SK-N-SH treated with all-trans-retinoic acid at 6 μM for 48 hours (cell line): ENCODE measurements at regions not wholly inside any gene's neighbourhood (a gene's known extent, or its start where the extent isn't known, plus 50 kb on each side); places are given as distances from the start of the nearest gene placed in this dataset.

Source experiments
- ARNTL ChIP-seq: fragments of 450-650 bp; formaldehyde crosslinking; IDR thresholded peaks from 2 replicates; pipeline ENCODE4 v1.5.0; 2020; ENCODE audit warnings: low read depth, mild to moderate bottlenecking, moderate library complexity, borderline replicate concordance
- GLIS3 ChIP-seq: fragments of 250-450 bp; sonication (Bioruptor Pico); IDR thresholded peaks from 2 replicates; pipeline ENCODE4 v1.5.0; 2020; ENCODE audit warnings: mild to moderate bottlenecking, moderate library complexity
- ISL1 ChIP-seq: fragments of 250-450 bp; sonication (Bioruptor Pico); IDR thresholded peaks from 2 replicates; pipeline ENCODE4 v2.1.2; 2022; ENCODE audit warnings: mild to moderate bottlenecking, moderate library complexity
- RARB ChIP-seq: fragments of 250-450 bp; sonication (Bioruptor Pico); IDR thresholded peaks from 2 replicates; pipeline ENCODE4 v1.8.0; 2021; ENCODE audit warnings: mild to moderate bottlenecking, moderate library complexity
- TCF4 ChIP-seq: fragments of 250-450 bp; sonication (Bioruptor Pico); IDR thresholded peaks from 2 replicates; pipeline ENCODE4 v1.8.0; 2021; ENCODE audit warnings: mild to moderate bottlenecking, moderate library complexity, borderline replicate concordance
- ZC3H10 ChIP-seq: fragments of 250-450 bp; sonication (Bioruptor Pico); IDR thresholded peaks from 2 replicates; pipeline ENCODE4 v1.5.1; 2021; ENCODE audit warnings: mild to moderate bottlenecking, moderate library complexity
- ZFP3 ChIP-seq: fragments of 250-450 bp; sonication (Bioruptor Pico); IDR thresholded peaks from 2 replicates; pipeline ENCODE4 v1.5.0; 2020; ENCODE audit warnings: mild to moderate bottlenecking, moderate library complexity
- ZFP30 ChIP-seq: fragments of 450-650 bp; formaldehyde crosslinking; IDR thresholded peaks from 2 replicates; pipeline ENCODE4 v1.5.0; 2022; ENCODE audit warnings: mild to moderate bottlenecking, moderate library complexity
- ZNF565 ChIP-seq: fragments of 450-650 bp; formaldehyde crosslinking; conservative IDR thresholded peaks from 2 replicates; pipeline ENCODE4 v1.5.0; 2020; ENCODE audit warnings: low read depth, mild to moderate bottlenecking, moderate library complexity
- ZNF70 ChIP-seq: fragments of 450-650 bp; formaldehyde crosslinking; IDR thresholded peaks from 2 replicates; pipeline ENCODE4 v1.5.0; 2020; ENCODE audit warnings: mild to moderate bottlenecking, moderate library complexity
- TF ChIP-seq, protein P1 (sequence below): fragments of 250-450 bp; sonication (Bioruptor Pico); IDR thresholded peaks from 2 replicates; pipeline ENCODE4 v1.8.0; 2020; ENCODE audit warnings: mild to moderate bottlenecking, moderate library complexity, borderline replicate concordance
- TF ChIP-seq, protein P2 (sequence below): fragments of 250-450 bp; sonication (Bioruptor Pico); IDR thresholded peaks from 2 replicates; pipeline ENCODE4 v1.5.1; 2020; ENCODE audit warnings: low read depth, mild to moderate bottlenecking, moderate library complexity
- TF ChIP-seq, protein P3 (sequence below): fragments of 250-450 bp; sonication (Bioruptor Pico); IDR thresholded peaks from 2 replicates; pipeline ENCODE4 v1.5.0; 2020; ENCODE audit warnings: mild to moderate bottlenecking, moderate library complexity

DNA sequence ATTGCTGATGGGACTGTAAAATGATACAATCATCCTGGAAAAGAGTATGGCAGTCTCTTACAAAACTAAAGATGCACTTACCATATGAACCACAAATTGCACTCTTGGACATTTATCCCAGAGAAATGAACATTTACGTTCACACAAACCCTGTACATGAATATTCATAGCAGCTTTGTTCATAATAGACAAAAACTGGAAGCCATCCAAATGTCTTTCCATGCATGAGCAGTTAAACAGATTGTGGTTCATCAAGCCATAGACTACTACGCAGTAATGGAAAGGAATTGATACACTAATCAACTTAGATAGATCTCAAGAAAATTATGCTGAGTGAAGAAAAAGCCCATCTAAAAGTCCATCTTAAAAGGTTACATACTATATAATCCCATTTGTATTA is 156.1 kb upstream of the SLC39A10 start:
- TF ChIP-seq, protein P1, sequence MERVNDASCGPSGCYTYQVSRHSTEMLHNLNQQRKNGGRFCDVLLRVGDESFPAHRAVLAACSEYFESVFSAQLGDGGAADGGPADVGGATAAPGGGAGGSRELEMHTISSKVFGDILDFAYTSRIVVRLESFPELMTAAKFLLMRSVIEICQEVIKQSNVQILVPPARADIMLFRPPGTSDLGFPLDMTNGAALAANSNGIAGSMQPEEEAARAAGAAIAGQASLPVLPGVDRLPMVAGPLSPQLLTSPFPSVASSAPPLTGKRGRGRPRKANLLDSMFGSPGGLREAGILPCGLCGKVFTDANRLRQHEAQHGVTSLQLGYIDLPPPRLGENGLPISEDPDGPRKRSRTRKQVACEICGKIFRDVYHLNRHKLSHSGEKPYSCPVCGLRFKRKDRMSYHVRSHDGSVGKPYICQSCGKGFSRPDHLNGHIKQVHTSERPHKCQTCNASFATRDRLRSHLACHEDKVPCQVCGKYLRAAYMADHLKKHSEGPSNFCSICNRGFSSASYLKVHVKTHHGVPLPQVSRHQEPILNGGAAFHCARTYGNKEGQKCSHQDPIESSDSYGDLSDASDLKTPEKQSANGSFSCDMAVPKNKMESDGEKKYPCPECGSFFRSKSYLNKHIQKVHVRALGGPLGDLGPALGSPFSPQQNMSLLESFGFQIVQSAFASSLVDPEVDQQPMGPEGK (CRISPR knock-in tag): no peak
- TF ChIP-seq TCF4 (CRISPR knock-in tag): no peak
- TF ChIP-seq GLIS3 (CRISPR knock-in tag): no peak
- 0 out of 2 replicates have a peak, but pooled peaks have one; percentile 15 for TF ChIP-seq ISL1 (CRISPR knock-in tag)
- TF ChIP-seq, protein P2, sequence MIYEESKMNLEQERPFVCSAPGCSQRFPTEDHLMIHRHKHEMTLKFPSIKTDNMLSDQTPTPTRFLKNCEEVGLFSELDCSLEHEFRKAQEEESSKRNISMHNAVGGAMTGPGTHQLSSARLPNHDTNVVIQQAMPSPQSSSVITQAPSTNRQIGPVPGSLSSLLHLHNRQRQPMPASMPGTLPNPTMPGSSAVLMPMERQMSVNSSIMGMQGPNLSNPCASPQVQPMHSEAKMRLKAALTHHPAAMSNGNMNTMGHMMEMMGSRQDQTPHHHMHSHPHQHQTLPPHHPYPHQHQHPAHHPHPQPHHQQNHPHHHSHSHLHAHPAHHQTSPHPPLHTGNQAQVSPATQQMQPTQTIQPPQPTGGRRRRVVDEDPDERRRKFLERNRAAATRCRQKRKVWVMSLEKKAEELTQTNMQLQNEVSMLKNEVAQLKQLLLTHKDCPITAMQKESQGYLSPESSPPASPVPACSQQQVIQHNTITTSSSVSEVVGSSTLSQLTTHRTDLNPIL (CRISPR knock-in tag): no peak
- no peak for TF ChIP-seq ZNF70 (CRISPR knock-in tag)
- no peak for TF ChIP-seq RARB (CRISPR knock-in tag)
- no peak for TF ChIP-seq ARNTL (CRISPR knock-in tag)
- no peak for TF ChIP-seq ZFP3 (CRISPR knock-in tag)
- no peak for TF ChIP-seq ZFP30
- no peak for TF ChIP-seq ZC3H10 (CRISPR knock-in tag)
- no peak for TF ChIP-seq ZNF565
- TF ChIP-seq, protein P3, sequence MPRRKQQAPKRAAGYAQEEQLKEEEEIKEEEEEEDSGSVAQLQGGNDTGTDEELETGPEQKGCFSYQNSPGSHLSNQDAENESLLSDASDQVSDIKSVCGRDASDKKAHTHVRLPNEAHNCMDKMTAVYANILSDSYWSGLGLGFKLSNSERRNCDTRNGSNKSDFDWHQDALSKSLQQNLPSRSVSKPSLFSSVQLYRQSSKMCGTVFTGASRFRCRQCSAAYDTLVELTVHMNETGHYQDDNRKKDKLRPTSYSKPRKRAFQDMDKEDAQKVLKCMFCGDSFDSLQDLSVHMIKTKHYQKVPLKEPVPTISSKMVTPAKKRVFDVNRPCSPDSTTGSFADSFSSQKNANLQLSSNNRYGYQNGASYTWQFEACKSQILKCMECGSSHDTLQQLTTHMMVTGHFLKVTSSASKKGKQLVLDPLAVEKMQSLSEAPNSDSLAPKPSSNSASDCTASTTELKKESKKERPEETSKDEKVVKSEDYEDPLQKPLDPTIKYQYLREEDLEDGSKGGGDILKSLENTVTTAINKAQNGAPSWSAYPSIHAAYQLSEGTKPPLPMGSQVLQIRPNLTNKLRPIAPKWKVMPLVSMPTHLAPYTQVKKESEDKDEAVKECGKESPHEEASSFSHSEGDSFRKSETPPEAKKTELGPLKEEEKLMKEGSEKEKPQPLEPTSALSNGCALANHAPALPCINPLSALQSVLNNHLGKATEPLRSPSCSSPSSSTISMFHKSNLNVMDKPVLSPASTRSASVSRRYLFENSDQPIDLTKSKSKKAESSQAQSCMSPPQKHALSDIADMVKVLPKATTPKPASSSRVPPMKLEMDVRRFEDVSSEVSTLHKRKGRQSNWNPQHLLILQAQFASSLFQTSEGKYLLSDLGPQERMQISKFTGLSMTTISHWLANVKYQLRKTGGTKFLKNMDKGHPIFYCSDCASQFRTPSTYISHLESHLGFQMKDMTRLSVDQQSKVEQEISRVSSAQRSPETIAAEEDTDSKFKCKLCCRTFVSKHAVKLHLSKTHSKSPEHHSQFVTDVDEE (CRISPR knock-in tag): no peak
